NCI-H1048 (cell line): ENCODE measurements at regions not wholly inside any gene's neighbourhood (a gene's known extent, or its start where the extent isn't known, plus 50 kb on each side); places are given as distances from the start of the nearest gene placed in this dataset.

Experiments
- DNase-seq: peaks from one replicate; lab custom pipeline; 2025; lab: John Stamatoyannopoulos, UW

DNA sequence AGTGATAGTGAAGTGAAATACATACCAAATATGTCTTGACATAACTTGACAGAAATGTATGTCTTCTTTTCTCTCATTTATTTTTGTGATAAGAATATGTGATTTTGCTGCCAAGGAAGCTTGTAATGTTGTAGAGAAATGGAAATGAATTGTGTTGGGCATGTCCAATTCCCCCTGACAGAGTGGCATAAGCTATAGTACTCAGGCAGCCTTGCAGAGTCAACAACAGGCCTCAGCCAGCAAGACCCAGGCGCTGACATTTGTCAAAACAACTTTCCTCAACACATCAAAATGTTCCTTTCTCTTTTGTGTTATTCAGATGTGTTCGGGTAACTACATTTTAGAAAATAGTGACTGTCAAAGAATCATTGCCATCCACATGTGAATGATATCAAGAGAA, 538.1 kb upstream of the ATP11B start:
- no peak for DNase-seq

DNA sequence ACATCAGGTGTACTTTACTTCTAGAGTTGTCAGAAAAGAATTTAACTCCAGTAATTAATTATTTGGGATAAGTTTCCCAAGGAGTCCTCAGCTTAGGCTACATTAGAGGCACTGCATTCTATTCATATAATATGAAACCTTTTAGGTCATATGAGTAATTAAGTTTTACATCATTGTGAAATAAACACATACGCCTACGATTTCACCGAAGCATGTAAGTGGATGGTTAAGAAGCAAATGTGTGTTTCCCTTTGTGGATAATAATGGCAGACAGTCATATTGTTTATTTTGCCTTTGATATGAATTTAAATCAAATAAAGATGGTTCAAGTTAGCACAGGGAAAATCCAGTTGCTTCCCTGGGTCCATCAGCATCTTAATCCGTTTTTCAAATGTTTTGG, 535.9 kb upstream of the ATP11B start:
- DNase-seq = no peak

- DNase-seq = no peak
Observed at GRCh38 chr3:182258538-182259177, 534.6 kb upstream of the ATP11B start.

DNA sequence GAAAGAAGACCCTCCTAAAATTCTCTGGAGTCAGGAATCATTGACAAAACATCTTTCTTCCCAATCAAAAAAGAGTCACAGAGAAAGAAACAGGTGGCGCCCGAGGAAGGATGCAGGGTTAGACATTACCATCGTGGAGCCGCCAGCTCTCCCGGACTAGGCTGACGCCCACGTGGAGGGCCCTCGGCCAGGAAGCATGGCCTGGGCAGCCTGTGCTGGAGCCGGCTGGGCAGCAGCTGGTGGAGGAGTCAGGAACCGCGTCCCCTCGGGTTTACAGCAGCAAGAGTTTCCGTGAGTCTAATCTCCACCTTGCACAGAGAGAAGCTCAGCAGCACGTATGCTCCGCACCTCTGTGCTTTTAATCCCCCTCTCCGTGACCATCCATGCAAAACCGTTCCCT, 533.7 kb upstream of the ATP11B start:
- no peak for DNase-seq

DNA sequence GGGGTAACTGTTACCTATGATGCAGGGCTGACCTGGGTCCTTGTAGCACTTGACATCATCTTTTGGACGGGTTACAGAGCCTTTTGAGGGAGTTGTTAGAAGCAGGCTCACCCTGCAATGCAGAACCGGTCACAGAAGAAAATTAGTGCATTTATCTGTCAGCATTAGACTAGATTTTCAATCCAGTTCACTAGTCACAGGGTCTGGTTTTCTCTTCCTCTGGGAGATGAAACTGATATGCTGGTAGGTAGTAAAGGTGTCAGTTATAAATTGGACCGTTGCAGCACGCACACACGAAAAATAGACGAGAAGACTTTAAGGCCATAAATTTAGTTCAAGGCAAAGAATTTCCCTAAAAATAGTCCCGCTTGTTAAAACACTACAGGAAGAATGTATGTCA, 532.3 kb upstream of the ATP11B start:
- no peak for DNase-seq

DNA sequence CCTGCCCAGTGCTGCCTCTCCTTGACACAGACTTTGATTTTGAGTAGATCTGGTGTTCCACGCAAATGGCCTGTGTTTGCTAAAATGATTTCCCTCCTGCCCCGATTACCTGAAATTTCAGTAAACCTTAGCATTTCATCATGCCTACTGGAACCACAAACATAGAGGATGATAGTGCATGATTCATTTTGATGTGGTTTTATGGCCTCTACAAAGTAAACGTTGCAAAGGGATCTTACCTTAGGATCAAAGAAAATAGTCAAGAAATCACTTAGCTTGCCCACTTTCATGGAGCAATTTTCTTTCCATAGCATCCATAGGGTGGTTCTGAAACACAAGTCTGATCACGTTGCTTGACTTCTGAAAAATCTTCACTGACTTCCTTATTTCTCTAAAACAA, 524.6 kb upstream of the ATP11B start:
- no peak for DNase-seq

DNA sequence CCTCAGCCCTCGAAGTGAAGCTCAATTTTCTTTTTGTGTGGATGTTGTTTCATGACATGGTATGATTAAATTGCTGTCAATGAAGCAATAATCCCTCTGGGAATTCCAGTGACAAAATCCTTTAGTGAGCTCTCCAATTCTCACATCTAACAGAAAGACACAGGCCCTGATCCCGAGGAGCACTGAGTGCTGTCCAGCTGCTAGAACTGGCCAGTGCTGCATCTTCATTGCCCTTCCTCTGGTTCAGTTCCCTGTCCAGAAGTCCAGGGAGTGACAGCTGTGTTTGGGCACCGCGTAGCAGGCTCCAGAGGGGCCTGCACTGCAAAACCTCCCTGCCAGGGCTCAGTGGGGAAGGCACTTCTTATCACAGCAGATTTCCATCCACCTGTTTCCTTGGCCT, 516.8 kb upstream of the ATP11B start:
- no peak for DNase-seq

GRCh38 chr3:182284793-182285192, 508.5 kb upstream of the ATP11B start:
- no peak for DNase-seq

DNA sequence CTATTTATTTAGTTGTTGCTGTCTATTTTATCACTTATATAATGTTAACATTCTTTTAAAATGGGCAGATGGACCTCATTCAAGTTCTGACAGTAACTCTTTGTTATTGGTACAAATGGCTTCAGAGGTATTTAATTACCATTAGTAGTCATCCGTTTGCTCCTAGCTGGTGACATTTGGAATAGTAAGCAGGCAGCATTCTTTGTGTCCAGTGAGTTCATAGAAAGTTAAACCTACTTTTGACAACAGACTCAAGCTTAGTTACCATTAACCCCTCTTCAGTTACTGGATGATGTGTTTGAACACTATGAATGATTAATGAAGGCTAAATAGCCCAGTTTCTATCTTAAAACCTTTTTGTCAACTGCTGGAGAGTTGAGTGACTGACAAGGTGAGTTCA, 500.7 kb upstream of the ATP11B start:
- DNase-seq = no peak

GRCh38 chr3:182294256-182294655, 499.0 kb upstream of the ATP11B start:
- no peak for DNase-seq

GRCh38 chr3:182294696-182295095, 498.6 kb upstream of the ATP11B start:
- DNase-seq = no peak

DNA sequence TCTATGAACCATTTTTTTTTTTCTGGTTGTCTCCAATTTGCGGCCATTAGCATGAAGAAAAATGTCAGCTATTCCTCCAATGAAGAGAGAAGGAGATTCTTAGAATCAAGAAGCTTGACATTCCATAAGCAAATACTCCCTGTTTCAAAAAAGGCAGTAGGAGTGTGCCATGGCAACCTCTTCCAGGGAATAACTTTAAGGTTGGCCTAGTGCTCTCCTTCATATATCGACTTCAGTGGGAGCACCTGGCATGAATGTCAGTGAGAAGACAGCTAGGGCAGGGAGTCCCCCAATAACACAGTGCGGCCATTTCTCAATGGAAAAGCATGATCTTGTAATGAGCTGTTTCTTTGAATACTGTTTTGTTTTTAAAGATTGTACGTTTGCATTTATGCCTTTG, 493.0 kb upstream of the ATP11B start:
- no peak for DNase-seq

DNA sequence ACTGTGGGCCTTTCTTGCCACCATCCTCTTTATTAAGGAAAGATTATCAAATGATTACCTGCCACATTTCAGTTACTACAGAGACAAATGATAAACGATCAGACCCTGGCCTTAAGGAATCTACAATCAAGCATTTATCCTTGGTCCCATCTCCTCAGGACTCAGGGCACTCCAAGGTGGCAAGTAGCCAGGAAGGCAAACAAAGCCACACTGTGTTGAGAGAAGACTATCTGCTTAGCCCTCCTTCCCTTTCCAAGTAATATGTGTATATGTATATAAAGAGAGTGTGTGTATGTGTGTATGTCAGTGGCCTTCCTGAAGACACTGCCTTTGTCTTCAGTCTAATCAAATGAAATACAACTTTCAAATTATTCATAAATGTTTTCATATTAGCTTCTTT, 490.1 kb upstream of the ATP11B start:
- DNase-seq = no peak

DNA sequence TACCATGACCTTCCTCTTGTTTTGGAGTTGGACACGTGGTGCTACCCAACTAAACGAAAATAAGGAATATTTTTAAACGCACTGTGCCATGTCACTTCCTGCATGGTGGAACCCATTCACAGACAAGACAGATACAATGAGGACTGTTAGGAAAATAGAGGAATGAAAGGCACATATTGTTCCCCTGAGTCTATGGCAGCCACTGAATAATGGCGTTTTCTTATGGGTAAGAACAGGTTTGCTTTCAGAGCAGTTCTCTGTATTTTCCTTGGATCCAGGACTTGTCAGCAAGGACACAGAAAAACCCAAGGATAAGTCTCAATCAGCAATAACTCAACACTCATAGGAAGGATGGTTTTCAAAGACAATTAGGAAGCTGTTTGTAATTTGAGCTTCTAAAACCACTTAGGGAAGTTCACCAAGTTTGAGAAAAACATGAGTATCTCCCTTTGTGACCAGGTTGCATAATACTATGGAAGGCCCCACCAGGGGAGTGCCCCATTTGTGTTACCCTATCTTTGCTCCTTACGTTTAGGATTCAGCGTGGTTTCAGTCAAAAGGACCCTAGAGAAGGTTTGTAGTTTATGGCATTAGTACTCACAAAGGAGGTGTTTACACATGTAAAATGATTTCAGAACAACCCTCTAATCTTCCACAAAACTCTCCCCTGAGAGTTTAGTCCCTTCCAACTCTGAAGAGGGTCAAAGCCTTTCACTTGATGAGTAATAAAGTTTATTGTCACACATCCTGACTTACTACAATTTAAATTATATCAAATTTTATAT, 487.2 kb upstream of the ATP11B start:
- DNase-seq = no peak

DNA sequence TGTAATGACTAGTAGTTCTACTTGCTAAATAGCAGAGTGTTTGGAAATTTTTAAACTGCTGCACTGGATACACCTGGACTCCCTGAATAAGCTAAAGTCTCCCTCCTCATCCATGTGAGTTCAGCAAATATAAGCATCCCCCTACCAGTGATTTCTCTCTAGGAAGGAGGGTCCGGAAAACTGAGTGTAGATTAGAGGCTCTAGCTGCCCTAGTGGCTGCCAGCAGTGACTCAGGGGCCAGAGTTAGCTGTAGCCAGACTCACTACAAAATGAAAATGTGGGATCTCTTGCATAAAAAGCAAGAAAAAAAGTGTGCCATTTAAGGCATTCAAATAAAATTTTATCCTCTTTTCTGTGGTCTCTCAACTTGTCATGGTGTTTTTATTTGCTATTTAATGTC, 485.0 kb upstream of the ATP11B start:
- no peak for DNase-seq

- no peak for DNase-seq
Observed at GRCh38 chr3:182309120-182309519, 484.2 kb upstream of the ATP11B start.

- no peak for DNase-seq
Observed at GRCh38 chr3:182315313-182315712, 478.0 kb upstream of the ATP11B start.

DNA sequence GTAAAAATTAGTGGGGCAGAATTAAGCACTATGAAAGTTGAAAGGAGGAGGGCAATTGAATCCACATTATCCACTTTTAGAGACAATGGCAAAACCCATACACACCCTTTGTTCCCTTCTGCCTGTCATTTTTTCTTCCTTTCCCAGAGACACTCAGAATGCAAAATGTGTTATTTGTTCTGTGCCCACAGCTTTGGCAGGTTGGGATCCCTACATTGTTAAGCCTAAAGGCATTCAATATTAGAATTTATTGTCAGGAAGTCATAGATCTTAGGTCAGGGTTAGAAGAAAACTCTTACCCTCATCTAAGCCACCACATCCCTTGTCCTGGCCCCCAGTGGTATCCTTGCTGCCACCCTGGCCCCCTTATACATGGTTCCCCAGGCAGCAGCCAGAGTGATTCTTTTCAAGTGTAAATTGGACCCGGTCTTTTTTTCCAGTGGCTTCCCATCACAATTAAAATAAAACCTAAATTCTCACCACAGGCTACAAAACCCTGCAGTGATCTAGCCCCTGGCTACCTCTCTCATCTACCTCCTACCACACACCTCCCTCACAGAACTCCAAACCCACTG, 470.1 kb upstream of the ATP11B start:
- no peak for DNase-seq

GRCh38 chr3:182323898-182324297, 469.4 kb upstream of the ATP11B start:
- DNase-seq = no peak

DNA sequence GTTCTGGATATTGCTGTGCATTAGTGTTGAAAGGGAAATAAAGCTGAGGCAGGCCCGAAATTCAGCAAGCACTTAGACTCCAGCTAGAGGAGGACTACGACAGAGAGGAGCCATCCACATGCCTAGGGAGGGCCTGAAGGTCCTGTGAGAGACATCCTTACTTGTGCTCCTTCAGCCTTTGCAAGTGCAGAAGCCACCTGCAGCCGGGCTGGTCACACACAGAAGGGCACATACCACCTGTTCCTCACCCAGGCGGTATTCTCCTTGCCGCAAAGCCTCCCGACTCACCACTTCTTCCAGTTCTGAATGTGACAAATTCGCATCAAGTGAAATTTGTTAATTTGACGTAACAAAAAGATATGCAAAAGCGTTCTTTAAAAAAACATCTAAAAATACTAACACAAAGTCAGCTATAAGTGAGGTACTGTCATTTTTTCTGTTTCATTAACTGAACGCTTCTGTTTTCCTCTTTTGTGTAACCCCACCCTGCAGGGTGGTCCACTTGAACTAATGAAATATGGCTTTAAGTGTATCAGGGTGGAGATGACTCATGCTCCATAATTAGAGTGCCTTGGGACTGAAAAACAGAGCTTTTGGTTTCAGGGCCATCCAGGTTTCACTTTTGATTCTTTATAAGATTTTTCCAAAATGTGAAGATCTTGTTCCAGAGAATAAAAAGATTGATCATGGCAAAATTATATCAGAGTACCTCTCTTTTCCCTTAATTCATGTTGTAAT, 467.9 kb upstream of the ATP11B start:
- DNase-seq = no peak

- DNase-seq = no peak
Observed at GRCh38 chr3:182327196-182327681, 466.1 kb upstream of the ATP11B start.

DNA sequence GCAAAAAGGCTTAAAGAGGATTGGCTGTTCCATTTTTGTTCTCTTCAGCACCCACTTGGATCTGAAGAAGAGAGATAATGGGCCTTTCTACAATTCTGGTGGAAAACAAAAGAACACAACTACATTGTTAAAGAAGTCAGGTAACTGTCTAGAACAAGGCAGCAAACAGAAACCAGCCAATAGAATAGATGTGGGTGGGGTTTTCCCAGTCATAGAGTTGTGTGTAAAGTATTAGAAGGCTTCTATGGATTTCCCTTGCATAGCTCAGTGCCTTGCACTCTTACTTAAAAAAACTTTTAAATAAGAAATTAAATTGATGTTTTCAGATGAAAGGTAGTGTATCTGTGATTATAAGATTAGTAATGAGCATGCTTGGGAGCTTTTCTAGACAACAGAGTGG, 462.7 kb upstream of the ATP11B start:
- DNase-seq = no peak

DNA sequence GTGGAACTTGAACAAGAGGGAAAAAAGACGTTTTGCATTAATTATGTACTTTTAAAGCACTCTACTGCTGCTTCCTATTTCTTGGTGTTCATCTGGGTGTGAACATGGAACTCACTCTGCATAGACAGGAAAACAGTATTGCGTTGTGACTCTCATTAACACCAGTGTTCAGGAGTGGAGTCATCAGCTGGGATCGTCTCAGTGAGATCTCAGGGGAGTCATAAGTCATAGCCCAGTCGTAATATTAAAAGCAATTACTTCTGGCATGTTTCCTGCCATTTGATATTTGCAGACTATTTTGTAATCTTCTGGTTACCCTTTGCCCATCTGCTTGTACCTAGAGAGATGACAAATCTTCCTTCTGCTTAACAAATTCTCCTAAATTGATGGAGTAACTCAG, 462.0 kb upstream of the ATP11B start:
- no peak for DNase-seq
